HG02943 (cell line): ENCODE measurements at regions not wholly inside any gene's neighbourhood (a gene's known extent, or its start where the extent isn't known, plus 50 kb on each side); places are given as distances from the start of the nearest gene placed in this dataset.
"Not testable (repeated sequence)": the region's sequence is repeated elsewhere in the genome, so short reads cannot be mapped to it uniquely, and the experiment has no call there.

Experiments
- ATAC-seq: cut with Tn5 transposase; IDR thresholded peaks from one replicate; pipeline ENCODE4 v1.9.1; 2021; ENCODE audit warnings: mild to moderate bottlenecking, low read depth, moderate library complexity; ENCODE audit not compliant: unreplicated experiment

DNA sequence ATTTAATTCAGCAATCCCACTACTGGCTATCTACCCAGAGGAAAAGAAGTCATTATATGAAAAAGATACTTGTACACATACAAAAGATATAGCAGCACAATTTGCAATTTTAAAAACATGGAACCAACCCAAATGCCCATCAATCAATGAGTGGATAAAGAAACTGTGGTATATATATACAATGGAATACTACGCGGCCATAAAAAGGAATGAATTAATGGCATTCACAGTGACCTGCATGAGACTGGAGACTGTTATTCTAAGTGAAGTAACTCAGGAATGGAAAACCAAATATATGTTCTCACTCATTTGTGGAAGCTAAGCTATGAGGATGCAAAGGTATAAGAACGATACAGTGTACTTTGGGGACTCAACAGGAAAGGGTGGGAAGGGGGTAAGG lies 102.8 kb upstream of the KCNMA1 start:
- not testable (repeated sequence) for ATAC-seq

DNA sequence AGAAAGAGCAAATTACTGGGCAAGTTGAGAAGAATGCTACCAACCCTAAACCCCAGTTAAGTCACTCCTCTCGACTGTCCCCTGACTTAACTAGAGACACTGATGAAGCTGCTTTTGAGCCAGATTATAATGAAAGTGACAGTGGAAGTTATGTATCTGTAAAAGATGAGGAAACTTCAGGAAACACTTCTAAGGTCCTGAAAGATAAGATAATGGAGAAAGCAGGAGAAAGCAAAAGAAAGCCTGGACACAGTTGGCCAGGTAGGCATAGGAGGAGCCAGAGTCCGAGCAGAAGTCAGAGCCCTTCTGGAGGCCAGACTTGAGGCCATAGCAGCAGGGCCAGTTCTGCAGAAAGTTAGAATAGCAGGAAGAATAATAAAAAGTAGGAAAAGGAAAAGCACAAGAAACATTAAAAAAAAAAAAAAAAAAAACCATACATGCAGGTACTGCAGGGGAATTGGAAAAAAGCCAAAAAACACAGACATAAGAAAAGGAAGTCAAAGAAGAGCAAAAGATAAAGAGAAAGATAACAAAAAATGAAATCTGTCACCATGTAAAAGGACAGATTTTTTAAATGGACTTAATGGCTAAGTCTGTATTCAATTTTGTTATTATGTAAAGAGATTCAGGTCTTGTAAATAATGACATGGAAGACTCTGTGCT lies 101.0 kb upstream of the KCNMA1 start:
- no peak for ATAC-seq

DNA sequence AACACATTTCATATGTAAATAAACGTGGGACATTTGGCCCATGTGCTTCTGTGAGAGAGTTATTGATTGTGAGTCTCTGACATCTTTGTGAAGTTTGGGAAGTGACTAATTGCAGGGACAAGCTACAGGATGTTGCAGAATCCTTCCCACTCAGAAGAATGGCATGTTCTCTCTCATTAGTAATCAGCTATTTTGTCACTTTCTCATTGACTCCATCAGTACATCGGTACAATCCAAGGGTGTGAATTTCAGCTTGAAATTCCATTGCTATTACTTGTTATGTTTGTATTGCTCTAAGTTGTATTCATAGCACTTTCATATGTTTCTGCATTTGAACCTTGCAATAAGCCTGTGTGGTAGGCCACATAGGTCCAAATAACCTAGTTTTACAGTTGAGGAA lies 100.0 kb upstream of the KCNMA1 start:
- ATAC-seq, result no peak

DNA sequence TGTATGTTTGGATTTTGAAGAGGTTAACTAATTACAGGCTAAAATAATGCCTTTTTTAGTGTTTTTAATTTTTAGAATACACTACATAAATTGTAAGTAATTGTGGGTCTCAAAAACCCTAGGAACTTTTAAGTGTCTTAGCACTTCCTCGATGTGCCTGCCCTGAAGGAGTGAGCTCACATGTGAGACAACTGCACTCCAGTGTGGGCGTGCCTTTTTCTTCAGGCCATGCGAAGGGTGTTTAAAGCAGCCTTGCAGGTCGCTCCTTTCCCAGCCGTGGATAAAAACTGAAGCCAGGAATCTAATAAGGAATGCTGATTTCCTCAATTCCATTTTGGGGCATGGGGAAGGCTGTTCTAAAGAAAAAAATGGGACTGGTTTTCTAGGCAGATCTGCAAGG lies 97.5 kb upstream of the KCNMA1 start:
- not testable (repeated sequence) for ATAC-seq

DNA sequence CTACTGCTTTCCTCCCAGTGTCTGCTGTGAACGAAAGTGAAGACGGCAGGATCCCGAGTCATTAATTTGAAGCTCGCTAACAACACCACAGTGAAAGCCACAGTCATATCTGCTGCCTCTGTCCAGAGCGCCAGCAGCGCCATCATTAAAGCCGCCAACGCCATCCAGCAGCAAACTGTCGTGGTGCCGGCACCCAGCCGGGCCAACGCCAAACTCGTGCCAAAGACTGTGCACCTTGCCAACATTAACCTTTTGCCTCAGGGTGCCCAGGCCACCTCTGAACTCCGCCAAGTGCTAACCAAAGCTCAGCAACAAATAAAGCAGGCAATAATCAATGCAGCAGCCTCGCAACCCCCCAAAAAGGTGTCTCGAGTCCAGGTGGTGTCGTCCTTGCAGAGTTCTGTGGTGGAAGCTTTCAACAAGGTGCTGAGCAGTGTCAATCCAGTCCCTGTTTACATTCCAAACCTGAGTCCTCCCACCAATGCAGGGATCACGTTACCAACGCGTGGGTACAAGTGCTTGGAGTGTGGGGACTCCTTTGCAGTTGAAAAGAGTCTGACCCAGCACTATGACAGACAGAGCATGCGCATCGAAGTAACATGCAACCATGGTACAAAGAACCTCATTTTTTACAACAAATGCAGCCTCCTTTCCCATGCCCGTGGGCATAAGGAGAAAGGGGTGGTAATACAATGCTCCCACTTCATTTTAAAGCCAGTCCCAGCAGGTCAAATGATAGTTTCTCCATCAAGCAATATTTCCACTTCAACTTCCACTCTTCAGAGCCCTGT lies 94.8 kb upstream of the KCNMA1 start:
- no peak for ATAC-seq

DNA sequence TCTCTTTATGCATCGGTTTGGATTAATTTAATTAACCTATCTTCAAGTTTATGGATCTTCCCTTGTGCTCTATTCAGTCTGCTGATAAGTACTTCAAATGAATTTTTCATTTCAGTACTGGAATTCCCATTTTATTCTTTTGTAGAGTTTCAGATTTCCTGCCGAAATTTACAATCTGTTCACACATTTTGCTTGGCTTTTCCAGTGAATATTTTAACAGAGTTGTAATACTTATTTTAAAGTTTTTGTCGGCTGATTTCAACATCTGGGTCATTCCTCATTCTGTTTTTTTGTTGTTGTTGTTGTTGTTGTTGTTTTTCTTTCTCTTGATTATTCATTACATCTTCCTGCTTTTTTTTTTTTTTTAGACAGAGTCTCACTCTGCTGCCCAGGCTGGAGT lies 89.9 kb upstream of the KCNMA1 start:
- no peak for ATAC-seq

DNA sequence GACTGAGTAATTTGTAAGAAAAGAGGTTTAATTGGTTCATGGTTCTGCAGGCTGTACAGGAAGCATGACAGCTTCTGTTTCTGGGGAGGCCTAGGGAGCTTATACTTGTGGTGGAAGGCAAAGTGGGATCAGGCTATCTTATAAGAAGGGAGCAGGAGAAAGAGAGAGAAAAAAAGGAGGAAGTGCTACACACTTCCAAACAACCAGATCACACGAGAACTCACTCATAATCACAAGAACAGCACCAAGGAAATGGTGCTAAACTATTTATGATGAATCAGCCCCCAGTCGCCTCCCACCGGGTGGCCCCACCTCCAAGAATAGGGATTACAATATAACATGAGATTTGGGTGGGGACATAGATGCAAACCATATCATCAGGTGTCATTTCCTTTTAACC lies 89.1 kb upstream of the KCNMA1 start:
- no peak for ATAC-seq

DNA sequence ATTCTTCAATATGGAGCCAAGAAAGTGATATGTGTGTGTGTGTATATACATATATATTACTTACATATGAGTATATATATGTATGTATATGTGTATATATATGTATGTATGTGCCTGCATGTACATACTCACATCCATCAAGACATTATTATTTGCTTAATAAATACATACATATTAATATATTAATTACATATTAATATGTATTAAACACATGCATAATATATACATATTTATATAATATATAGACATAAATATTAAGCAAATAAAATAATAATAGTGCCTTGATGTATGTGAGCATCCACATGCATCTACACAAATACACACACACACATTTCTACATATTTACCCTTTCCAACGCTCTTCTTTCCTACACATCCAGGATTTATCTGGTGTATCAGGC lies 88.7 kb upstream of the KCNMA1 start:
- no peak for ATAC-seq

DNA sequence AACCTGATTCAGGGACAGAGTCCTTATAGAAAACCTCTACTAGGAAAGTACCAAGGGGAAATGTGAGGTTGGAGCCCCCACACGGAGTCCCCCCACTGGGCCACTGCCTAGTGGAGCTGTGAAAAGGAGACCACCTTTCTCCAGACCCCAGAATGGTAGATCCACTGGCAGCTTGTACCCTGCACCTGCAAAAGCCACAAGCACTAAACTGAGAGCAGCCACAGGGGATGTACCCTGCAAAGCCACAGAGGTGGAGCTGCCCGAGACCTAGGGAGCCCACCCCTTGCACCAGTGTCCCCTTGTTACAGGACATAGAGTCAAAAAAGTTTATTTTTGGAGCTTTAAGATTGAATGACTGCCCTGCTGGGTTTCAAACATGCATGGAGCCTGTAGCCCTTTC lies 87.2 kb upstream of the KCNMA1 start:
- ATAC-seq, result no peak

DNA sequence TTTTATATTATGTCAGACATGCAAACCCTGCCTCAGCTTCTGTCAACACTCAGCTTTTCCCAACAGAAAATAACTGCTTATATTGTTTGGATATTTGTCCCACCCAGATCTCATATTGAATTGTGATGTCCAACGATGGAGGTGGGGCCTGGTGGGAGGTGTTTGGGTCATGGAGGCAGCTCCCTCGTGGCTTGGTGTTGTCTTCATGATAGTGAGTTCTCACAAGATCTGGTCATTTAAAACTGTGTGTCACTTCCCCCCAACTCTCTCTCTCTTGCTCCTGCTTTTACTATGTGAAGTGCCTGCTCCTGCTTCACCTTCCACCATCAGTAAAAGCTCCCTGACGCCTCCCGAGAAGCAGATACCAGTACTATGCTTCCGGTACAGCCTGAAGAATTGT lies 85.8 kb upstream of the KCNMA1 start:
- ATAC-seq, result no peak

DNA sequence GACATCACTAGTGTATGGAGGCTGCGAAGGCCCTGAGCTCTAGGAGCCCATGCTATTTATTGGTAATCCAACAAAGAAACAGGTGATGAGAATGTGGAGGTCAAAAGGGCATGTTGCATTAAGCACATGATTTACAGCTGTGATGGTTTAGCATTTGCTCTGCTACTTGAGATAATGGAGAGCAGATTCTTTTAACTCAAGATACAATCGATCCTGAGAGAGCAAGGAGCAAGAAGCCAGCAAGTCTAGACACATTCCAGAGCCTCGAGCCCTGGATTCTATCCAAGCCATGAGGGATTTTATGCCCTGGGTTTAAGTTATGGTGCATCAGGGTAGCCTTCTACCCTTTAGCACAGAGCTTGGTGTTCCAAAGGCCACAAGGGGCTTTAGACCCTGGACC lies 85.3 kb upstream of the KCNMA1 start:
- not testable (repeated sequence) for ATAC-seq

DNA sequence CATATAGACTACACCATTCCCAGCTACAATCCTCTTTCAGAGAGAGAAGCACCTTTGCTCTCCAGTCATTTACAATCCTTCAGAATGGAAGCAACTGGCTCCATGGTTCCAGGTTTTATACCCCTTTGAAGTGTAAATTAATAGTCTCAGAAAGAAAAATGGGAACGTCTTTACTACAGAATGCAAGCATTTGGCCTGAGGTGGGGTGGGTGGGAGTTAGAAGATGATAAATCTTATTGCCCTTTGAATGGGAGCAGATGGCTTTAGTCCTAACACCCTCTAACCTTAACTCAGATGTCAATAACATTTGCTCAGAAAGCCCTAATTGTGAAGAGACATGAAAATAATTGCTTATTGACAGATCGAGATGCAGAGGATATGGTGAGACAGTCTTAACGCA lies 84.2 kb upstream of the KCNMA1 start:
- no peak for ATAC-seq

DNA sequence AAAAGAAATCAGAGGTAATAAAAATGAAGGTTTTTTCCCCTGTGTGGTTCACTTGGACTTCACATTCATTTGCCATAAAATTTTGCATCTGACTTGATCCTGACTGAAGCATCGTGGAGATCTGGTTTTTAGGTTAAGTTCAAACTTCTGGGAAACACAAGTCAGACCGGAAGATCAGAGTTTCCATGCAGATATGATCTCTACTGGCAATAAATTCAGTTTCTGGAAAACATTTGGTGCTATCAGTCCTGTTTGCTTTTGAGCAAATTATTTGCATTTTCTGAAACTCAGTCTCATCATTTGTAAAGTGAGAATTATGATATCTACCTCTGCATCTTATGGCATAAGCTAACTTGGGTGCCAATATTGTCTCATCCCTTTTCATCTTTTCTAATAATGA lies 81.3 kb upstream of the KCNMA1 start:
- no peak for ATAC-seq

DNA sequence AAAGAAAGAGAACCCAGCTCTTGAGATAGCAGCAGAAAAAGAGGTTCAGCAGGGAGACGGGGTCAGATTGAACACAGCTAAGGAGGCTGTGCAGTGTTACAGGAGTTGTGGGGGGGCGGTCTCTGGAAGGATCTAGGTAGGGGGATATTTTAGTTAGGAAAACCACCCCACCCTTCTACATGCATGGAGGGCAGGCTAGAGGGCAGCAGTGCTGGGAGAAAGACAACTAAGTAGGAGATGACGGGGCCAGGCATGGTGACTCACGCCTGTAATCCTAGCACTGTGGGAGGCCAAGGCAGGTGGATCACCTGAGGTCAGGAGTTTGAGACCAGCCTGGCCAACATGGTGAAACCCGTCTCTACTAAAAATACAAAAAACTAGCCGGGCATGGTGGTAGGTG lies 80.7 kb upstream of the KCNMA1 start:
- ATAC-seq, result not testable (repeated sequence)

DNA sequence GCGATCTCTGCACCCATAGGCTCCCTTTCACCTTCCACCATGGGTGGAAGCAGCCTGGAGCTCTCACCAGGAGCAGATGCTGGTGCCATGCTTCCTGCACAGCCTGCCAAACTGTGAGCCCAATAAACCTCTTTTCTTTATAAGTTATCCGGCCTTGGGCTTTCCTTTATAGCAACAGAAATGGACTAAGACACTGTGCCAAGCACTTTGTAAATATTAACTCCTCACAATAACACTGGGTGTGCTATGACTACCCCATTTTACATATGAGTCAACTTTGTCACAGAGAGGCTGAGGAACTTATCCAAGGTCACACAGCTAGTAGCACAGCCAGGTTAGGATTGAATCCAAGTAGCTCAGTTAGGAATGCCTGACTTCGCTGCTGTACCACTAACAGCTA lies 79.7 kb upstream of the KCNMA1 start:
- ATAC-seq, result no peak

DNA sequence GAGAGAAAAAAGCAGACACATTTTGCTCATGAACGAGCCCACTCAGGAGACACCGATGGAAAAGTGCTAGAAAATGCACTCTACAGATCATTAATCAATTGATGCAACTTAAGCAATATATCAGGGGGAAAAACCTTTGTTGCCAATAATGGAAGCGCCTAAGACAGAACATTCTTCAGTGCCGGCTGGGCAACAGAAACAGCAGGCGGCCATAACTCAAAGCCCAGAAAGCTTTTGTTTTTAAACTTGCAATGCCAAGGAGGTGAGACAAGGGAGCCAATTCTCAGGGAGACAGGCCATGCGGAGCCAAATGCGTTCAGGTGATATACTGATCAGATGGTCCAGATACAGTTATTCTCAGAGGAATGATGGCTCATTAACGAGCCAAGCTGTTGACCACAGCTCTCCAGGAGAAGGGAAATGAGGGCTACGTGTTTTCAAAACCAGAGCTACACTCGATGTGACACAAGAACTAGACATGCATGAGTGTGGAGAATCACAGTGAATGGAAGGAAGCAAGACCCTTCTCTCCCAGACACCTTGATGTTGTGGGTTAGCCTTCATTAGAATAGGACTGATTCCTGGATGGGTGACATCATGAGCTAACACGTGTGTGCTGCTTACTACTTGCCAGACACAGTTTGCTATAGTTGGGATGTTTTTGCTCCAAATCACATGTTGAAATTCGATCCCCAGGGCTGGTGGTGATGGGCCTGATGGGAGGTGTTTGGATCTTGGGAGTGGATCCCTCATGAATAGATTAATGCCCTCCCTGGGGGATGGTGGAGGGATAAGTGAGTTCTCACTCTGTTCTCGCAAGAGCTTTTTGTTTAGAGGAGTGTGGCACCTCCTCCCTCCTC lies 79.1 kb upstream of the KCNMA1 start:
- ATAC-seq, result no peak

DNA sequence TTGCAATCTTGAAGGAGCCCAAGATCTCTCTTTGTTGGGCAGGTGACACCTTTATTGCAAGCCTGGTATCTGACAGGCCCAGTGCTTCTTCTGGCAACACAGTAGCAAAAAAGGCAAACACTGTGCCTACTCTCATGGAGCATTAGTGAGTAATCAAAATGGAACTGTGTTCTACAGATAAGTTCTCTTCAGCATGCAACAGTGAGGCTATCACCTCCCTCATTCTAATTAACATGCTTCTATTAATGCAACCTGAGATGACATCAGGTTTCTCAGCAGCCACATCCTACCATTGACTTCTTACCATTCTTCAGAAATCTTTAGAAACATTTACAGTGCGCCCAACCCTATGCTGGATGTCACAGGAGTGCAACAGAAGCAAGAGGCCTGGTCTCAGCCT lies 77.9 kb upstream of the KCNMA1 start:
- ATAC-seq, result no peak

DNA sequence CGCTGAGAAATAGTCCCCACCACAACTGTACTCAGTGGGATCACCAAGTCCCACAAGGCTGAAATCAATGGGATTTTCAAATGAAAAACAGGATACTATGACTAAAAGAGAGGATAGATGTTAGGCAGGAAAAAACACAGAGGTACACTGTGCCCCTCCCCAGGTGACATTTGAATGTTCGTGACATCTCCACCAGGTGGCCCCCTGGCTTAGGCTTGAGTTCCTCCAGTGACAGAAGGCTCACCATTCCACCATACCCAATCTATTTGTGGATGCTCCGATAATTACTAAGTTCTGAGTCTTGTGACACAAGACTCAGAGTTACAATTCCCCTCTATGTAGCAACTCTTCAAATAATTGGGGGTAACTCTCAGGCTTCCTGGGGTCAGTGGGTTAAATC lies 77.5 kb upstream of the KCNMA1 start:
- ATAC-seq, result no peak

DNA sequence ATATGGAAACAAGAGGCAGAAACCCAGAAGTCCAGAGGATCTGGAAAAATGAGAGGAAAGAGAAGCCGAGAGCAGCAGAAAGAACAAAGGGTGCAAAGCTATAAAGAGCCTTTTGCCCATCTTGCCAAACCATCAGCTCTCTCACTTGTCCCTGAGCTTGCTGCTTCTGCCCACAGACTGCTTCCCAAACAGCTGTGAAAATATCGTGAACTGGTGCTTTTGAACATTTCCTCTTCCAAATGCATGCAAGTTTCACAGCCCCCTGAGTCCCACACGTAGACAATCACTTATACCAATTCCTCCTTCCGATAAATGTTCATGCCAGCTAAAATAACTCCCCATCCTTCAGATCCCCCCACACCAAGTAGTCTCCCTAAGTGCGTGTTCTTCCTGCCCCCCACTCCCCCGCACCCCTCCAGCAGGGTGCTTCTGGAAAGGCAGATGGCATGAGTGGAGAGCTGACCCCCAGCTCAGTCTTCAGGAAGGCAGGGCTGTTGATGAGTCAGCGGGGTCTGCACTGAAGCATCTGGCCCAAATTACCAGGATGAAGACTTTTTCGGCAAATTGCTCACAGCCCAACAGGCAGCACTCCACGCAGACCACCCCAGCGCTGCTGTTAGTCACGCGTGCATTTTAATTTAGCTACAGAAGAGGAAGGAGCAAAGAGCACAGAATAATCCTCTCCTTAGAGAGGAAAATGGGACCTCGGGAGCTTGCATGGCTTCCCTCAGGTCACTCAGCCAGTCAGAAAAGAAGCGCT lies 76.1 kb upstream of the KCNMA1 start:
- ATAC-seq, result no peak

DNA sequence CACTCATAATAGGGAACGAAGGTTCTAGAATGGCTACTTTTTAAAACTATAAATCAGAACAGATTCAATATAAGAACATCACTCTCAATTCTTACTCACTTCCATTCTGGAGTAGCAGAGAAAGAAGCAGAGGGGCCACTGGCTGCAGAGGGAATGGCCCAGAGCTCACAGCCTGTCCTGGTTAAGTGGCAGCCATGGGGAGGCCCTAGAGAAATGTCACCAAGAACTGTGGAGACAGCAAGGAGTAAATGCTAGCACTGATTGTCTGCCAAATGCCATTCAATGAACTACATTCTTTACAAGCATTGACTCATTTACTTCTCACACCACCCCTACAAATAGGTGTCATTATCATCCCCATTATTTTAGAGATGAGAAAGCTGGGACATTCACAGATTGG lies 74.6 kb upstream of the KCNMA1 start:
- no peak for ATAC-seq

DNA sequence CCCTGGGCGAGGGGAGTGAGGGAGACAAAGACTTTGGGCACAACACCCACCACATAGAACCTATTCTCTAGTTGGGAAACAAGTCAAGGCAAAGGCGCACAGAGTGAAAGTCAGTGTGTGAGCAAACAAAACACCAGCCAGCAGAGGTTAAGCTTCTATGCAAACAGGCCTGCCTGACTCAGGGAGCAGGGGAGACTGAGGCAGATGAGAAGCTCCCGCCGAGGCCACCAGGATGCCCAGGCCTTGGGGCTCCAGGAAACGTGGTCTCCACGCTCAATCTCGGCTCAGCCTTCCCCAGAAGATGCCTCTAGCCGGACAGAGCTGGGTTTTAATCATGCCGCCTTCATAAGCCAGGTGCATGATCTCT lies 74.1 kb upstream of the KCNMA1 start:
- peak; percentile 12 for ATAC-seq
